ENCODE measurements at regions not wholly inside any gene's neighbourhood (a gene's known extent, or its start where the extent isn't known, plus 50 kb on each side); places are given as distances from the start of the nearest gene placed in this dataset.
A peak's percentile ranks its signal among the peaks of the same experiment; 100 is the strongest.

GRCh38 chr7:18320971-18321567 lies 174.5 kb upstream of the HDAC9 start:
- Histone ChIP-seq H3K27ac (ENCODE audit: low read depth, low read length) (no peak overlapping the region), H3K4me3 (ENCODE audit: low read length in 2 of 2) (no peak overlapping the region), H3K27me3 (ENCODE audit: insufficient read depth, low read length) (no peaks in the 10 kb centered on the region), H3K36me3 (ENCODE audit: insufficient read depth, low read length) (no peaks in the 10 kb centered on the region), H3K9me3 (ENCODE audit: control insufficient read depth in 1 of 2, low read length in 2 of 2) (no peaks in the 10 kb centered on the region), H3K4me1 (ENCODE audit: insufficient read depth, low read length) (no peaks in the 10 kb centered on the region)
- Mint-ChIP-seq H3K27me3 (peaks cover 2 to 4% of the 10 kb centered on the region in 2 donors), H3K4me3 (no peak overlapping the region), H3K36me3 (no peaks in the 10 kb centered on the region), H3K4me1 (peaks cover 0 to 4% (median under 1%) of the 10 kb centered on the region in 4 donors), H3K27ac (no peak overlapping the region), H3K9me3 (peaks cover 0 to 1% (median 0%) of the 10 kb centered on the region in 8 donors)
- POLR2A ChIA-PET (ENCODE audit: partially characterized antibody), result no interaction called here
- CTCF ChIA-PET (ENCODE audit: partially characterized antibody), result interaction anchor here (0.9 to 1.8 kb wide), 7 partner anchors 8 to 640 kb away, joined by 3 to 14 read pairs (median 4); no protein-coding TSS in a partner anchor
- DNase-seq, result peak in 4 of 5 donors; percentile 3 to 14 (median 8)
- intact Hi-C loops (cut with micrococcal nuclease), result loop anchor here (1.0 to 2.0 kb wide), 2 partner anchors 614 to 640 kb away; no protein-coding TSS in a partner anchor

- H3K4me3 Mint-ChIP-seq, result no peak overlapping the region
- no peaks in the 10 kb centered on the region for H3K36me3 ChIP-seq (ENCODE audit: insufficient read depth, low read length)
- no peak overlapping the region for H3K4me3 ChIP-seq (ENCODE audit: low read length in 2 of 2)
- no peaks in the 10 kb centered on the region for H3K36me3 Mint-ChIP-seq
- no peaks in the 10 kb centered on the region for H3K9me3 Mint-ChIP-seq
- H3K27ac Mint-ChIP-seq, result no peak overlapping the region
- ChIA-PET POLR2A (ENCODE audit: partially characterized antibody) (no interaction called here), CTCF (ENCODE audit: partially characterized antibody) (interaction anchor here (1.2 kb wide), 1 partner anchor 10 kb away, joined by 4 read pairs; no protein-coding TSS in a partner anchor)
- no peaks in the 10 kb centered on the region for H3K4me1 ChIP-seq (ENCODE audit: insufficient read depth, low read length)
- H3K27ac ChIP-seq (ENCODE audit: low read depth, low read length), result no peak overlapping the region
- peaks cover 3 to 6% of the 10 kb centered on the region in 2 donors for H3K27me3 Mint-ChIP-seq
- no peak for DNase-seq
- H3K27me3 ChIP-seq (ENCODE audit: insufficient read depth, low read length), result peaks cover 3% of the 10 kb centered on the region
- no peaks in the 10 kb centered on the region for H3K9me3 ChIP-seq (ENCODE audit: control insufficient read depth in 1 of 2, low read length in 2 of 2)
- H3K4me1 Mint-ChIP-seq, result no peaks in the 10 kb centered on the region
- intact Hi-C loops (cut with micrococcal nuclease), result no loop called here
These were observed 165.0 kb upstream of the HDAC9 start for GRCh38 chr7:18330548-18330947.

GRCh38 chr7:18336626-18337025 lies 158.9 kb upstream of the HDAC9 start:
- POLR2A ChIA-PET (ENCODE audit: partially characterized antibody), result no interaction called here
- intact Hi-C loops (cut with micrococcal nuclease), result no loop called here
- H3K27ac Mint-ChIP-seq, result no peak overlapping the region
- H3K4me3 ChIP-seq (ENCODE audit: low read length in 2 of 2), result no peak overlapping the region
- H3K27me3 ChIP-seq (ENCODE audit: insufficient read depth, low read length), result no peaks in the 10 kb centered on the region
- H3K4me1 ChIP-seq (ENCODE audit: insufficient read depth, low read length), result no peaks in the 10 kb centered on the region
- H3K36me3 Mint-ChIP-seq, result no peaks in the 10 kb centered on the region
- no peak overlapping the region for H3K27ac ChIP-seq (ENCODE audit: low read depth, low read length)
- CTCF ChIA-PET (ENCODE audit: partially characterized antibody), result interaction anchor here (1.1 to 1.4 kb wide), 2 partner anchors 12 to 16 kb away, joined by 4 read pairs; no protein-coding TSS in a partner anchor
- H3K4me3 Mint-ChIP-seq, result no peak overlapping the region
- peaks cover 1 to 16% (median 7%) of the 10 kb centered on the region in 8 donors for H3K9me3 Mint-ChIP-seq
- peaks cover 0 to 2% of the 10 kb centered on the region in 2 donors for H3K27me3 Mint-ChIP-seq
- no peaks in the 10 kb centered on the region for H3K36me3 ChIP-seq (ENCODE audit: insufficient read depth, low read length)
- DNase-seq, result no peak
- H3K4me1 Mint-ChIP-seq, result no peaks in the 10 kb centered on the region
- H3K9me3 ChIP-seq (ENCODE audit: control insufficient read depth in 1 of 2, low read length in 2 of 2), result no peaks in the 10 kb centered on the region

- Histone ChIP-seq H3K27ac (ENCODE audit: low read depth, low read length) (no peak overlapping the region), H3K36me3 (ENCODE audit: insufficient read depth, low read length) (no peaks in the 10 kb centered on the region), H3K4me3 (ENCODE audit: low read length in 2 of 2) (no peak overlapping the region), H3K9me3 (ENCODE audit: control insufficient read depth in 1 of 2, low read length in 2 of 2) (no peaks in the 10 kb centered on the region), H3K4me1 (ENCODE audit: insufficient read depth, low read length) (no peaks in the 10 kb centered on the region), H3K27me3 (ENCODE audit: insufficient read depth, low read length) (no peaks in the 10 kb centered on the region)
- Mint-ChIP-seq H3K27ac (no peak overlapping the region), H3K4me1 (no peaks in the 10 kb centered on the region), H3K36me3 (no peaks in the 10 kb centered on the region), H3K9me3 (peaks cover 1 to 18% (median 8%) of the 10 kb centered on the region in 8 donors), H3K4me3 (no peak overlapping the region), H3K27me3 (peaks cover 0 to 2% of the 10 kb centered on the region in 2 donors)
- no peak for DNase-seq
- CTCF ChIA-PET (ENCODE audit: partially characterized antibody), result interaction anchor here (1.1 to 1.4 kb wide), 2 partner anchors 12 to 16 kb away, joined by 4 read pairs; no protein-coding TSS in a partner anchor
- POLR2A ChIA-PET (ENCODE audit: partially characterized antibody), result no interaction called here
- intact Hi-C loops (cut with micrococcal nuclease), result no loop called here
These were observed 158.3 kb upstream of the HDAC9 start for GRCh38 chr7:18337048-18337809.

GRCh38 chr7:18338910-18339523 lies 156.5 kb upstream of the HDAC9 start:
- ChIA-PET CTCF (ENCODE audit: partially characterized antibody) (no interaction called here), POLR2A (ENCODE audit: partially characterized antibody) (no interaction called here)
- no peaks in the 10 kb centered on the region for H3K36me3 Mint-ChIP-seq
- intact Hi-C loops (cut with micrococcal nuclease), result no loop called here
- Histone ChIP-seq H3K27me3 (ENCODE audit: insufficient read depth, low read length) (no peaks in the 10 kb centered on the region), H3K27ac (ENCODE audit: low read depth, low read length) (no peak overlapping the region), H3K36me3 (ENCODE audit: insufficient read depth, low read length) (no peaks in the 10 kb centered on the region), H3K4me1 (ENCODE audit: insufficient read depth, low read length) (no peaks in the 10 kb centered on the region), H3K9me3 (ENCODE audit: control insufficient read depth in 1 of 2, low read length in 2 of 2) (no peaks in the 10 kb centered on the region), H3K4me3 (ENCODE audit: low read length in 2 of 2) (no peak overlapping the region)
- DNase-seq, result no peak
- H3K4me3 Mint-ChIP-seq, result no peak overlapping the region
- H3K9me3 Mint-ChIP-seq, result peaks cover 1 to 18% (median 8%) of the 10 kb centered on the region in 8 donors
- H3K4me1 Mint-ChIP-seq, result no peaks in the 10 kb centered on the region
- H3K27ac Mint-ChIP-seq, result no peak overlapping the region
- peaks cover 0 to 2% of the 10 kb centered on the region in 2 donors for H3K27me3 Mint-ChIP-seq

- H3K27me3 Mint-ChIP-seq, result peaks cover 2 to 6% of the 10 kb centered on the region in 2 donors
- DNase-seq, result no peak
- no peak overlapping the region for H3K27ac ChIP-seq (ENCODE audit: low read depth, low read length)
- ChIA-PET POLR2A (ENCODE audit: partially characterized antibody) (no interaction called here), CTCF (ENCODE audit: partially characterized antibody) (interaction anchor here (1.2 kb wide), 1 partner anchor 14 kb away, joined by 4 read pairs; no protein-coding TSS in a partner anchor)
- no peaks in the 10 kb centered on the region for H3K9me3 ChIP-seq (ENCODE audit: control insufficient read depth in 1 of 2, low read length in 2 of 2)
- H3K4me3 ChIP-seq (ENCODE audit: low read length in 2 of 2), result no peak overlapping the region
- no peaks in the 10 kb centered on the region for H3K36me3 Mint-ChIP-seq
- no peak overlapping the region for H3K4me3 Mint-ChIP-seq
- intact Hi-C loops (cut with micrococcal nuclease), result no loop called here
- H3K36me3 ChIP-seq (ENCODE audit: insufficient read depth, low read length), result no peaks in the 10 kb centered on the region
- no peaks in the 10 kb centered on the region for H3K27me3 ChIP-seq (ENCODE audit: insufficient read depth, low read length)
- no peaks in the 10 kb centered on the region for H3K4me1 ChIP-seq (ENCODE audit: insufficient read depth, low read length)
- H3K4me1 Mint-ChIP-seq, result no peaks in the 10 kb centered on the region
- peaks cover 1 to 18% (median 8%) of the 10 kb centered on the region in 8 donors for H3K9me3 Mint-ChIP-seq
- H3K27ac Mint-ChIP-seq, result no peak overlapping the region
These were observed 153.8 kb upstream of the HDAC9 start for GRCh38 chr7:18341756-18342155.

- CTCF ChIA-PET (ENCODE audit: partially characterized antibody), result interaction anchor here (2.8 kb wide), 1 partner anchor 572 kb away, joined by 22 read pairs; no protein-coding TSS in a partner anchor
- H3K36me3 ChIP-seq (ENCODE audit: insufficient read depth, low read length), result no peaks in the 10 kb centered on the region
- Mint-ChIP-seq H3K36me3 (no peaks in the 10 kb centered on the region), H3K4me3 (no peak overlapping the region), H3K27me3 (peaks cover 2 to 6% of the 10 kb centered on the region in 2 donors), H3K27ac (no peak overlapping the region), H3K9me3 (peaks cover 1 to 18% (median 8%) of the 10 kb centered on the region in 8 donors), H3K4me1 (no peaks in the 10 kb centered on the region)
- POLR2A ChIA-PET (ENCODE audit: partially characterized antibody), result no interaction called here
- no peaks in the 10 kb centered on the region for H3K27me3 ChIP-seq (ENCODE audit: insufficient read depth, low read length)
- no peak for DNase-seq
- H3K9me3 ChIP-seq (ENCODE audit: control insufficient read depth in 1 of 2, low read length in 2 of 2), result no peaks in the 10 kb centered on the region
- H3K4me1 ChIP-seq (ENCODE audit: insufficient read depth, low read length), result no peaks in the 10 kb centered on the region
- intact Hi-C loops (cut with micrococcal nuclease), result no loop called here
- H3K4me3 ChIP-seq (ENCODE audit: low read length in 2 of 2), result no peak overlapping the region
- H3K27ac ChIP-seq (ENCODE audit: low read depth, low read length), result no peak overlapping the region
These were observed 152.5 kb upstream of the HDAC9 start for GRCh38 chr7:18343047-18343446.
